PFSK-1 (cell line): ENCODE measurements at regions not wholly inside any gene's neighbourhood (a gene's known extent, or its start where the extent isn't known, plus 50 kb on each side); places are given as distances from the start of the nearest gene placed in this dataset.

Experiments used
- FOXP2 ChIP-seq: optimal IDR thresholded peaks from 2 replicates; pipeline ENCODE3; 2011; ENCODE audit warnings: borderline replicate concordance, control low read depth, inconsistent platforms; ENCODE audit not compliant: insufficient read depth; ENCODE audit errors: extremely low read length, extremely low read depth
- POLR2AphosphoS5 ChIP-seq: IDR thresholded peaks from 2 replicates; pipeline ENCODE4 v1.6.1; 2012; ENCODE audit warnings: low read depth, mild to moderate bottlenecking, control low read depth, low read length, moderate library complexity
- REST ChIP-seq, 2 experiments: IDR thresholded peaks; 2 replicates each; pipeline versions ENCODE4 v1.6.1 to v1.8.0; 2011 to 2012; ENCODE audit warnings: low read depth in 2 of 2, low read length in 2 of 2, control low read depth in 1 of 2, inconsistent platforms in 1 of 2, mild to moderate bottlenecking in 1 of 2, moderate library complexity in 1 of 2; ENCODE audit not compliant: insufficient read depth in 1 of 2
- SIN3A ChIP-seq: IDR thresholded peaks from 2 replicates; pipeline ENCODE4 v1.6.1; 2012; ENCODE audit warnings: mild to moderate bottlenecking, low read length, moderate library complexity, borderline replicate concordance; ENCODE audit not compliant: insufficient read depth
- TAF1 ChIP-seq: IDR thresholded peaks from 2 replicates; pipeline ENCODE4 v1.6.1; 2012; ENCODE audit warnings: low read length, control low read depth, borderline replicate concordance; ENCODE audit not compliant: insufficient read depth

- TF ChIP-seq FOXP2 (no peak), SIN3A (no peak), TAF1 (no peak), POLR2AphosphoS5 (no peak), REST (IDR thresholded peaks at IDR 0.05; ENCODE audit: insufficient read depth in 1 of 2, low read depth in 2 of 2, low read length in 2 of 2) (no peak)
These were observed 891.3 kb upstream of the LRRTM1 start for GRCh38 chr2:81195774-81196382.

- TF ChIP-seq TAF1 (no peak), POLR2AphosphoS5 (no peak), FOXP2 (no peak), REST (IDR thresholded peaks at IDR 0.05; ENCODE audit: insufficient read depth in 1 of 2, low read depth in 2 of 2, low read length in 2 of 2) (no peak), SIN3A (no peak)
These were observed 890.6 kb upstream of the LRRTM1 start for GRCh38 chr2:81195017-81195773.

GRCh38 chr2:81194581-81194980, 890.0 kb upstream of the LRRTM1 start:
- TF ChIP-seq POLR2AphosphoS5 = no peak
- no peak for TF ChIP-seq TAF1
- TF ChIP-seq REST (IDR thresholded peaks at IDR 0.05; ENCODE audit: insufficient read depth in 1 of 2, low read depth in 2 of 2, low read length in 2 of 2) = no peak
- no peak for TF ChIP-seq SIN3A
- TF ChIP-seq FOXP2 = no peak

GRCh38 chr2:81194176-81194575, 889.6 kb upstream of the LRRTM1 start:
- TF ChIP-seq SIN3A (no peak), TAF1 (no peak), FOXP2 (no peak), REST (IDR thresholded peaks at IDR 0.05; ENCODE audit: insufficient read depth in 1 of 2, low read depth in 2 of 2, low read length in 2 of 2) (no peak), POLR2AphosphoS5 (no peak)
